ENCODE measurements at regions not wholly inside any gene's neighbourhood (a gene's known extent, or its start where the extent isn't known, plus 50 kb on each side); places are given as distances from the start of the nearest gene placed in this dataset.

GRCh38 chrX:7334253-7334935, 186.4 kb upstream of the PUDP start:
- no peak overlapping the region for H3K27ac Mint-ChIP-seq
- no peak overlapping the region for H3K4me3 Mint-ChIP-seq
- H3K4me1 Mint-ChIP-seq: no peaks in the 10 kb centered on the region
- H3K9me3 Mint-ChIP-seq: peaks cover 7% of the 10 kb centered on the region
- H3K27me3 Mint-ChIP-seq (ENCODE audit: low read depth, poor library complexity): peaks cover 3% of the 10 kb centered on the region
- no peak for TF ChIP-seq CTCF (IDR thresholded peaks at IDR 0.05)
- no peak for DNase-seq
- H3K36me3 Mint-ChIP-seq (ENCODE audit: low read depth): peaks cover 18% of the 10 kb centered on the region

GRCh38 chrX:7330971-7331746, 183.2 kb upstream of the PUDP start:
- peaks cover 1% of the 10 kb centered on the region for H3K9me3 Mint-ChIP-seq
- H3K4me1 Mint-ChIP-seq: no peaks in the 10 kb centered on the region
- DNase-seq: no peak
- H3K27ac Mint-ChIP-seq: no peak overlapping the region
- H3K36me3 Mint-ChIP-seq (ENCODE audit: low read depth): peaks cover 12% of the 10 kb centered on the region
- peaks cover 3% of the 10 kb centered on the region for H3K27me3 Mint-ChIP-seq (ENCODE audit: low read depth, poor library complexity)
- no peak for TF ChIP-seq CTCF (IDR thresholded peaks at IDR 0.05)
- H3K4me3 Mint-ChIP-seq: no peak overlapping the region

GRCh38 chrX:7330556-7330955, 182.6 kb upstream of the PUDP start:
- Mint-ChIP-seq H3K9me3 (no peaks in the 10 kb centered on the region), H3K27ac (no peak overlapping the region), H3K4me3 (no peak overlapping the region), H3K36me3 (ENCODE audit: low read depth) (peaks cover 9% of the 10 kb centered on the region), H3K4me1 (no peaks in the 10 kb centered on the region), H3K27me3 (ENCODE audit: low read depth, poor library complexity) (peaks cover 3% of the 10 kb centered on the region)
- no peak for DNase-seq
- TF ChIP-seq CTCF (IDR thresholded peaks at IDR 0.05): no peak

GRCh38 chrX:7318661-7319060, 170.7 kb upstream of the PUDP start:
- Mint-ChIP-seq H3K27ac (no peak overlapping the region), H3K9me3 (no peaks in the 10 kb centered on the region), H3K4me3 (no peak overlapping the region), H3K4me1 (no peaks in the 10 kb centered on the region), H3K36me3 (ENCODE audit: low read depth) (no peaks in the 10 kb centered on the region), H3K27me3 (ENCODE audit: low read depth, poor library complexity) (no peaks in the 10 kb centered on the region)
- no peak for TF ChIP-seq CTCF (IDR thresholded peaks at IDR 0.05)
- no peak for DNase-seq

GRCh38 chrX:7318241-7318640, 170.3 kb upstream of the PUDP start:
- H3K4me1 Mint-ChIP-seq: no peaks in the 10 kb centered on the region
- no peak for DNase-seq
- H3K27me3 Mint-ChIP-seq (ENCODE audit: low read depth, poor library complexity): no peaks in the 10 kb centered on the region
- no peaks in the 10 kb centered on the region for H3K9me3 Mint-ChIP-seq
- H3K36me3 Mint-ChIP-seq (ENCODE audit: low read depth): no peaks in the 10 kb centered on the region
- TF ChIP-seq CTCF (IDR thresholded peaks at IDR 0.05): no peak
- H3K27ac Mint-ChIP-seq: no peak overlapping the region
- H3K4me3 Mint-ChIP-seq: no peak overlapping the region

Data from nephron progenitor cell (in vitro differentiated cells).